H1 (cell line): ENCODE measurements at regions not wholly inside any gene's neighbourhood (a gene's known extent, or its start where the extent isn't known, plus 50 kb on each side); places are given as distances from the start of the nearest gene placed in this dataset.
A peak's percentile ranks its signal among the peaks of the same experiment; 100 is the strongest.

Experiments used
- CTCF ChIA-PET: fragments of 300-600 bp; sonication (Branson Sonifier 250); formaldehyde crosslinking; loops from one replicate; lab custom pipeline; 2021; ENCODE audit not compliant: partially characterized antibody; lab: Charles Lee
- POLR2A ChIA-PET: fragments of 300-600 bp; sonication (Branson Sonifier 250); formaldehyde crosslinking; loops from one replicate; lab custom pipeline; 2021; ENCODE audit warnings: inconsistent platforms; ENCODE audit not compliant: partially characterized antibody; lab: Charles Lee
- DNase-seq, 2 experiments: peaks; one replicate each; pipeline versions ENCODE4 v3.0.0 to v3.0.0-alpha.2; 2010 to 2022; ENCODE audit warnings: low spot score in 2 of 2, low read depth in 1 of 2, mixed read lengths in 1 of 2
- FAIRE-seq: peaks from 2 replicates; lab custom pipeline; 2011; peaks lifted over from hg19 to GRCh38; lab: Jason Lieb, UNC
- H2AFZ ChIP-seq: 2 replicates; pipeline ENCODE4 v1.8.1; 2012; ENCODE audit warnings: low read length, inconsistent platforms
- H2AK5ac ChIP-seq: 2 replicates; pipeline ENCODE4 v1.6.1; 2013; ENCODE audit warnings: low read depth, low read length
- H2BK120ac ChIP-seq: replicated peaks from 2 replicates; pipeline ENCODE3; 2013; ENCODE audit warnings: low read depth, low read length, inconsistent platforms
- H2BK12ac ChIP-seq: 2 replicates; pipeline ENCODE4 v1.6.1; 2013; ENCODE audit warnings: low read depth, low read length
- H2BK15ac ChIP-seq: 2 replicates; pipeline ENCODE4 v1.6.1; 2013; ENCODE audit warnings: low read length
- H2BK20ac ChIP-seq: 2 replicates; pipeline ENCODE4 v1.6.1; 2013; ENCODE audit warnings: low read length
- H2BK5ac ChIP-seq: 2 replicates; pipeline ENCODE4 v1.6.1; 2013; ENCODE audit warnings: low read depth, low read length
- H3K14ac ChIP-seq: 2 replicates; pipeline ENCODE4 v1.6.1; 2013; ENCODE audit warnings: inconsistent platforms; ENCODE audit not compliant: insufficient read length
- H3K18ac ChIP-seq: 2 replicates; pipeline ENCODE4 v1.6.1; 2013; ENCODE audit warnings: low read length; ENCODE audit errors: extremely low read depth
- H3K23ac ChIP-seq: 2 replicates; pipeline ENCODE4 v1.6.1; 2013; ENCODE audit warnings: inconsistent platforms; ENCODE audit not compliant: insufficient read length
- H3K23me2 ChIP-seq: 2 replicates; pipeline ENCODE4 v1.6.1; 2013; ENCODE audit warnings: low read depth, low read length
- H3K27ac ChIP-seq: 2 replicates; pipeline ENCODE4 v1.6.1; 2011; ENCODE audit warnings: low read depth, low read length, inconsistent platforms
- H3K27me3 ChIP-seq, 4 experiments: replicated peaks in 1 of 4; 1 replicate in 1 of 4; 2 replicates in 3 of 4; pipeline versions ENCODE4 v1.6.1 to v1.8.1; 2011 to 2013; ENCODE audit warnings: low read length in 3 of 4, mild to moderate bottlenecking in 3 of 4, inconsistent platforms in 2 of 4, mixed read lengths in 2 of 4, moderate library complexity in 1 of 4; ENCODE audit not compliant: control insufficient read depth in 3 of 4, insufficient read depth in 3 of 4; ENCODE audit errors: extremely low read depth in 1 of 4
- H3K36me3 ChIP-seq, 4 experiments: 2 replicates each; pipeline versions ENCODE4 v1.6.1 to v1.8.1; 2011 to 2013; ENCODE audit warnings: mild to moderate bottlenecking in 4 of 4, low read length in 3 of 4, moderate library complexity in 2 of 4, control low read depth in 1 of 4, inconsistent platforms in 1 of 4; ENCODE audit not compliant: insufficient read depth in 4 of 4, control insufficient read depth in 2 of 4
- H3K4ac ChIP-seq: replicated peaks from 2 replicates; pipeline ENCODE3; 2013; ENCODE audit warnings: low read length, low read depth, mixed read lengths, inconsistent platforms; ENCODE audit not compliant: insufficient read length
- H3K4me1 ChIP-seq, 4 experiments: replicated peaks in 1 of 4; 1 replicate in 1 of 4; 2 replicates in 3 of 4; pipeline versions ENCODE4 v1.6.1 to v1.8.1; 2011 to 2013; ENCODE audit warnings: low read length in 3 of 4, inconsistent platforms in 2 of 4, mixed read lengths in 1 of 4; ENCODE audit not compliant: insufficient read depth in 4 of 4, control insufficient read depth in 3 of 4
- H3K4me2 ChIP-seq, 2 experiments: 2 replicates each; pipeline versions ENCODE4 v1.6.1 to v1.8.1; 2011 to 2013; ENCODE audit warnings: low read depth in 2 of 2, low read length in 2 of 2, control low read depth in 1 of 2, inconsistent platforms in 1 of 2, mild to moderate bottlenecking in 1 of 2; ENCODE audit not compliant: insufficient read depth in 1 of 2
- H3K4me3 ChIP-seq, 4 experiments: fragments of 200-600, 300-600 bp in 1 of 4; sonication (generic), shearing (Covaris generic), sonication (Bioruptor Twin) in 1 of 4; 2 replicates each; pipeline versions ENCODE4 v1.5.1 to v1.8.1; 2011 to 2016; ENCODE audit warnings: low read length in 4 of 4, low read depth in 3 of 4, control low read depth in 2 of 4, inconsistent platforms in 2 of 4, mild to moderate bottlenecking in 2 of 4, mixed read lengths in 1 of 4, moderate library complexity in 1 of 4; ENCODE audit not compliant: insufficient read depth in 2 of 4; ENCODE audit errors: extremely low read depth in 1 of 4
- H3K56ac ChIP-seq: replicated peaks from 2 replicates; pipeline ENCODE3; 2013; ENCODE audit warnings: low read depth, mild to moderate bottlenecking, mixed read lengths, low read length, inconsistent platforms; ENCODE audit not compliant: insufficient read length
- H3K79me1 ChIP-seq: 2 replicates; pipeline ENCODE4 v1.6.1; 2013; ENCODE audit warnings: low read depth, low read length, control low read depth
- H3K79me2 ChIP-seq, 2 experiments: 2 replicates each; pipeline versions ENCODE4 v1.6.1 to v1.8.1; 2012 to 2013; ENCODE audit warnings: low read length in 2 of 2, mild to moderate bottlenecking in 2 of 2, inconsistent platforms in 1 of 2; ENCODE audit not compliant: insufficient read depth in 2 of 2, control insufficient read depth in 1 of 2
- H3K9ac ChIP-seq, 4 experiments: replicated peaks in 1 of 4; 1 replicate in 1 of 4; 2 replicates in 3 of 4; pipeline versions ENCODE4 v1.6.1 to v1.8.1; 2011 to 2013; ENCODE audit warnings: low read depth in 3 of 4, low read length in 3 of 4, control low read depth in 2 of 4, mild to moderate bottlenecking in 2 of 4, moderate library complexity in 2 of 4, inconsistent platforms in 1 of 4; ENCODE audit errors: extremely low read depth in 1 of 4
- H3K9me3 ChIP-seq, 2 experiments: 2 replicates each; pipeline versions ENCODE4 v1.6.1 to v1.8.1; 2012 to 2013; ENCODE audit warnings: mild to moderate bottlenecking in 2 of 2, moderate library complexity in 2 of 2, control low read depth in 1 of 2, inconsistent platforms in 1 of 2, low read depth in 1 of 2, low read length in 1 of 2, mixed read lengths in 1 of 2; ENCODE audit not compliant: insufficient read depth in 2 of 2
- H4K20me1 ChIP-seq, 2 experiments: replicated peaks in 1 of 2; 2 replicates each; pipeline versions ENCODE3 to v1.8.1; 2011 to 2013; ENCODE audit warnings: inconsistent platforms in 2 of 2, low read length in 2 of 2, mild to moderate bottlenecking in 1 of 2; ENCODE audit not compliant: insufficient read depth in 2 of 2, control insufficient read depth in 1 of 2
- H4K5ac ChIP-seq: 2 replicates; pipeline ENCODE4 v1.6.1; 2013; ENCODE audit warnings: low read length, low read depth, mixed read lengths, inconsistent platforms; ENCODE audit not compliant: insufficient read length
- H4K8ac ChIP-seq: 2 replicates; pipeline ENCODE4 v1.8.0; 2013; ENCODE audit warnings: mild to moderate bottlenecking, moderate library complexity, low read length, inconsistent platforms; ENCODE audit not compliant: insufficient read depth; ENCODE audit errors: extremely low read depth
- H4K91ac ChIP-seq: replicated peaks from 2 replicates; pipeline ENCODE3; 2013; ENCODE audit warnings: low read length, mixed read lengths, inconsistent platforms; ENCODE audit not compliant: insufficient read length
- ASH2L ChIP-seq: fragments of 200-600, 300-600 bp; sonication (generic); IDR thresholded peaks from one replicate; pipeline ENCODE4 v1.7.1; 2017; ENCODE audit warnings: low read length
- BRCA1 ChIP-seq: IDR thresholded peaks from 2 replicates; pipeline ENCODE4 v1.6.1; 2012; ENCODE audit warnings: low read depth, low read length, improper control_type of control experiment
- CHD2 ChIP-seq: IDR thresholded peaks from 2 replicates; pipeline ENCODE4 v1.6.1; 2012; ENCODE audit warnings: low read length, improper control_type of control experiment
- RNF2 ChIP-seq: fragments of 200-900, 300-1000 bp; sonication (generic); IDR thresholded peaks from 2 replicates; pipeline ENCODE4 v1.7.1; 2016; ENCODE audit warnings: borderline replicate concordance, low read depth, mild to moderate bottlenecking, antibody characterized with exemption, low read length; ENCODE audit not compliant: poor library complexity, severe bottlenecking; ENCODE audit errors: missing control alignments
- SAP30 ChIP-seq: fragments of 300-600 bp; sonication (generic); IDR thresholded peaks from 2 replicates; pipeline ENCODE4 v1.7.1; 2012; ENCODE audit warnings: low read length, moderate library complexity, mild to moderate bottlenecking, inconsistent platforms; ENCODE audit not compliant: insufficient read depth, insufficient replicate concordance
- SP4 ChIP-seq: IDR thresholded peaks from 2 replicates; pipeline ENCODE4 v1.6.1; 2012; ENCODE audit warnings: low read length, inconsistent platforms
- SRF ChIP-seq: IDR thresholded peaks from 2 replicates; pipeline ENCODE4 v1.6.1; 2011; ENCODE audit warnings: mild to moderate bottlenecking, low read depth, low read length, moderate library complexity
- TCF12 ChIP-seq: IDR thresholded peaks from 2 replicates; pipeline ENCODE4 v1.6.1; 2011; ENCODE audit warnings: low read depth, mild to moderate bottlenecking, low read length
- TEAD4 ChIP-seq: IDR thresholded peaks from 2 replicates; pipeline ENCODE4 v1.6.1; 2012; ENCODE audit warnings: low read depth, low read length, inconsistent platforms, mixed read lengths
- ZNF274 ChIP-seq: IDR thresholded peaks from 2 replicates; pipeline ENCODE4 v1.7.0; 2012; ENCODE audit warnings: low read length, borderline replicate concordance; ENCODE audit errors: extremely low read depth
- WGBS, 2 experiments: shearing (Covaris generic) in 1 of 2; methylation state at CpG; one replicate each; pipeline versions ENCODE4 v1.1.6 to v1.1.7; 2013 to 2015; ENCODE audit warnings: low lambda C conversion rate in 2 of 2, mixed read lengths in 2 of 2, inconsistent platforms in 1 of 2, low coverage in 1 of 2, missing lambda C conversion rate in 1 of 2; ENCODE audit not compliant: insufficient replicate concordance in 2 of 2, insufficient coverage in 1 of 2, insufficient read length in 1 of 2; ENCODE audit errors: extremely low coverage in 1 of 2, missing lambda C conversion rate in 1 of 2; 5-methylcytosine and 5-hydroxymethylcytosine counted together

- no peak for DNase-seq
- Histone ChIP-seq H3K23me2 (no peaks in the 10 kb centered on the region), H4K5ac (peak overlapping the region; percentile 47), H3K9me3 (no peaks in the 10 kb centered on the region), H3K4me1 (peaks cover 0 to 5% (median 3%) of the 10 kb centered on the region in 4 experiments; a peak in 3 of 7 replicates), H2AFZ (peak overlapping the region; percentile 77), H3K4me3 (no peak overlapping the region), H3K27ac (no peak overlapping the region), H2BK5ac (no peak overlapping the region)
- POLR2A ChIA-PET: interaction anchor here (0.8 kb wide), 1 partner anchor 959 kb away, joined by 3 read pairs; no protein-coding TSS in a partner anchor
- TF ChIP-seq TCF12: no peak
- no peak for TF ChIP-seq ZNF274
- no peak for TF ChIP-seq SP4
- no peak for TF ChIP-seq SAP30
- TF ChIP-seq RNF2: no peak
- no peak for TF ChIP-seq ASH2L
- no peak for TF ChIP-seq BRCA1
- TF ChIP-seq SRF: no peak
- TF ChIP-seq CHD2: no peak
- no peak for TF ChIP-seq TEAD4
- TF ChIP-seq, all 59 proteins: peak for 0
- no peak overlapping the region for H4K8ac ChIP-seq
- CTCF ChIA-PET: interaction anchor here (0.6 to 1.7 kb wide), 3 partner anchors 12 to 15 kb away, joined by 3 to 4 read pairs (median 3); no protein-coding TSS in a partner anchor
- H3K56ac ChIP-seq: no peak overlapping the region
- no peak overlapping the region for H3K14ac ChIP-seq
- WGBS, 2 experiments: 88% methylated on average over 2 of the region's 2 CpGs; no CpG with 5 or more reads in 1 of the 2 experiments
- H2BK12ac ChIP-seq: peak overlapping the region; percentile 68; the same call in 1 of the 2 replicates
- peak overlapping the region; percentile 54 for H3K23ac ChIP-seq
- no peaks in the 10 kb centered on the region for H3K79me2 ChIP-seq
- H2BK120ac ChIP-seq: no peak overlapping the region
- H2BK15ac ChIP-seq: no peak overlapping the region
- H2AK5ac ChIP-seq: no peak overlapping the region
- H3K18ac ChIP-seq: no peak overlapping the region; the same call in 1 of the 2 replicates
- H4K20me1 ChIP-seq: no peaks in the 10 kb centered on the region
- H3K27me3 ChIP-seq: no peaks in the 10 kb centered on the region
- H3K79me1 ChIP-seq: no peaks in the 10 kb centered on the region
- no peak for FAIRE-seq
- H3K36me3 ChIP-seq: no peaks in the 10 kb centered on the region
- H3K4ac ChIP-seq: no peak overlapping the region
- no peak overlapping the region for H2BK20ac ChIP-seq
- H3K9ac ChIP-seq: no peak overlapping the region
- H4K91ac ChIP-seq: no peak overlapping the region
- no peak overlapping the region for H3K4me2 ChIP-seq
Measured at GRCh38 chr6:147135211-147135681, 69.0 kb upstream of the STXBP5 start.
